HL-60 (cell line): ENCODE measurements at regions not wholly inside any gene's neighbourhood (a gene's known extent, or its start where the extent isn't known, plus 50 kb on each side); places are given as distances from the start of the nearest gene placed in this dataset.

ENCODE experiments used
- GABPA ChIP-seq: IDR thresholded peaks from 2 replicates; pipeline ENCODE4 v1.6.1; 2012; ENCODE audit warnings: low read depth
- TF ChIP-seq, protein P1 (sequence below): IDR thresholded peaks from one replicate; pipeline ENCODE4 v1.5.1; 2011; ENCODE audit warnings: low read length, control low read depth, inconsistent platforms; ENCODE audit not compliant: insufficient read depth
- TF ChIP-seq, protein P2 (sequence below): IDR thresholded peaks from 2 replicates; pipeline ENCODE4 v1.6.1; 2012; ENCODE audit warnings: low read depth; ENCODE audit not compliant: insufficient replicate concordance

GRCh38 chr14:25110106-25110505 lies 60.2 kb upstream of the STXBP6 start:
- TF ChIP-seq GABPA = no peak
- TF ChIP-seq, protein P1, sequence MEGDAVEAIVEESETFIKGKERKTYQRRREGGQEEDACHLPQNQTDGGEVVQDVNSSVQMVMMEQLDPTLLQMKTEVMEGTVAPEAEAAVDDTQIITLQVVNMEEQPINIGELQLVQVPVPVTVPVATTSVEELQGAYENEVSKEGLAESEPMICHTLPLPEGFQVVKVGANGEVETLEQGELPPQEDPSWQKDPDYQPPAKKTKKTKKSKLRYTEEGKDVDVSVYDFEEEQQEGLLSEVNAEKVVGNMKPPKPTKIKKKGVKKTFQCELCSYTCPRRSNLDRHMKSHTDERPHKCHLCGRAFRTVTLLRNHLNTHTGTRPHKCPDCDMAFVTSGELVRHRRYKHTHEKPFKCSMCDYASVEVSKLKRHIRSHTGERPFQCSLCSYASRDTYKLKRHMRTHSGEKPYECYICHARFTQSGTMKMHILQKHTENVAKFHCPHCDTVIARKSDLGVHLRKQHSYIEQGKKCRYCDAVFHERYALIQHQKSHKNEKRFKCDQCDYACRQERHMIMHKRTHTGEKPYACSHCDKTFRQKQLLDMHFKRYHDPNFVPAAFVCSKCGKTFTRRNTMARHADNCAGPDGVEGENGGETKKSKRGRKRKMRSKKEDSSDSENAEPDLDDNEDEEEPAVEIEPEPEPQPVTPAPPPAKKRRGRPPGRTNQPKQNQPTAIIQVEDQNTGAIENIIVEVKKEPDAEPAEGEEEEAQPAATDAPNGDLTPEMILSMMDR = no peak
- TF ChIP-seq, protein P2, sequence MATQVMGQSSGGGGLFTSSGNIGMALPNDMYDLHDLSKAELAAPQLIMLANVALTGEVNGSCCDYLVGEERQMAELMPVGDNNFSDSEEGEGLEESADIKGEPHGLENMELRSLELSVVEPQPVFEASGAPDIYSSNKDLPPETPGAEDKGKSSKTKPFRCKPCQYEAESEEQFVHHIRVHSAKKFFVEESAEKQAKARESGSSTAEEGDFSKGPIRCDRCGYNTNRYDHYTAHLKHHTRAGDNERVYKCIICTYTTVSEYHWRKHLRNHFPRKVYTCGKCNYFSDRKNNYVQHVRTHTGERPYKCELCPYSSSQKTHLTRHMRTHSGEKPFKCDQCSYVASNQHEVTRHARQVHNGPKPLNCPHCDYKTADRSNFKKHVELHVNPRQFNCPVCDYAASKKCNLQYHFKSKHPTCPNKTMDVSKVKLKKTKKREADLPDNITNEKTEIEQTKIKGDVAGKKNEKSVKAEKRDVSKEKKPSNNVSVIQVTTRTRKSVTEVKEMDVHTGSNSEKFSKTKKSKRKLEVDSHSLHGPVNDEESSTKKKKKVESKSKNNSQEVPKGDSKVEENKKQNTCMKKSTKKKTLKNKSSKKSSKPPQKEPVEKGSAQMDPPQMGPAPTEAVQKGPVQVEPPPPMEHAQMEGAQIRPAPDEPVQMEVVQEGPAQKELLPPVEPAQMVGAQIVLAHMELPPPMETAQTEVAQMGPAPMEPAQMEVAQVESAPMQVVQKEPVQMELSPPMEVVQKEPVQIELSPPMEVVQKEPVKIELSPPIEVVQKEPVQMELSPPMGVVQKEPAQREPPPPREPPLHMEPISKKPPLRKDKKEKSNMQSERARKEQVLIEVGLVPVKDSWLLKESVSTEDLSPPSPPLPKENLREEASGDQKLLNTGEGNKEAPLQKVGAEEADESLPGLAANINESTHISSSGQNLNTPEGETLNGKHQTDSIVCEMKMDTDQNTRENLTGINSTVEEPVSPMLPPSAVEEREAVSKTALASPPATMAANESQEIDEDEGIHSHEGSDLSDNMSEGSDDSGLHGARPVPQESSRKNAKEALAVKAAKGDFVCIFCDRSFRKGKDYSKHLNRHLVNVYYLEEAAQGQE = no peak
